ENCODE measurements at regions not wholly inside any gene's neighbourhood (a gene's known extent, or its start where the extent isn't known, plus 50 kb on each side); places are given as distances from the start of the nearest gene placed in this dataset.

GRCh38 chr6:106017454-106017853, 68.7 kb upstream of the PRDM1 start (continued):
- no peak for TF ChIP-seq ZNF462 (CRISPR knock-in tag; IDR thresholded peaks at IDR 0.05)

GRCh38 chr6:106014955-106015354, 71.2 kb upstream of the PRDM1 start:
- Histone ChIP-seq H3K79me2 (replicated peaks; ENCODE audit: insufficient read depth) (no peaks in the 10 kb centered on the region), H3K9me2 (ENCODE audit: insufficient read depth) (no peaks in the 10 kb centered on the region), H4K20me1 (replicated peaks; ENCODE audit: insufficient read depth) (no peaks in the 10 kb centered on the region), H3K4me2 (peak overlapping the region; percentile 59), H3K36me3 (ENCODE audit: insufficient read depth) (no peaks in the 10 kb centered on the region), H3K4me1 (ENCODE audit: insufficient read depth) (peaks cover 13% of the 10 kb centered on the region), H3F3A (replicated peaks; ENCODE audit: low read depth) (no peaks in the 10 kb centered on the region), H3K27me3 (ENCODE audit: insufficient read depth) (no peaks in the 10 kb centered on the region), H2AFZ (no peak overlapping the region), H3K27ac (ENCODE audit: low read depth) (peak overlapping the region; percentile 28), H3K4me3 (peak overlapping the region; percentile 36; the same call in 1 of the 2 replicates)
- H3K27me3 Mint-ChIP-seq (ENCODE audit: insufficient read depth, low read depth, poor library complexity), result peaks cover 6% of the 10 kb centered on the region
- H3K4me3 Mint-ChIP-seq, result no peak overlapping the region
- no peaks in the 10 kb centered on the region for H3K36me3 Mint-ChIP-seq (ENCODE audit: low read depth)
- H3K9me3 Mint-ChIP-seq, result no peaks in the 10 kb centered on the region
- ATAC-seq (peak; percentile 91), DNase-seq (ENCODE audit: low spot score) (peak; percentile 66)
- no peak overlapping the region for H3K27ac Mint-ChIP-seq
- peaks cover 14% of the 10 kb centered on the region for H3K4me1 Mint-ChIP-seq
- no peak for TF ChIP-seq CTCF (conservative IDR thresholded peaks at IDR 0.05; ENCODE audit: low read depth in 2 of 2)
- TF ChIP-seq ETS1 (IDR thresholded peaks at IDR 0.05), result no peak
- no peak for TF ChIP-seq REST (IDR thresholded peaks at IDR 0.05; ENCODE audit: unreplicated experiment)
- no peak for TF ChIP-seq NANOG (IDR thresholded peaks at IDR 0.05; ENCODE audit: borderline replicate concordance)
